Fibroblast of lung (primary cell): ENCODE measurements at regions not wholly inside any gene's neighbourhood (a gene's known extent, or its start where the extent isn't known, plus 50 kb on each side); places are given as distances from the start of the nearest gene placed in this dataset.

ENCODE experiments used
- DNase-seq, 2 donors: peaks; one replicate each; pipeline versions ENCODE4 v3.0.0 to v3.0.0-alpha.2; 2010; ENCODE audit warnings: low read depth in 2 of 2
- H2AFZ ChIP-seq: 2 replicates; pipeline ENCODE4 v1.5.1; 2012; ENCODE audit warnings: low read length, control low read depth, inconsistent platforms
- H3K27ac ChIP-seq: 2 replicates; pipeline ENCODE4 v1.5.1; 2011; ENCODE audit warnings: low read length, control low read depth; ENCODE audit not compliant: insufficient read depth
- H3K27me3 ChIP-seq: 2 replicates; pipeline ENCODE4 v1.5.1; 2011; ENCODE audit warnings: mild to moderate bottlenecking, low read length; ENCODE audit not compliant: control insufficient read depth, insufficient read depth
- H3K36me3 ChIP-seq: 2 replicates; pipeline ENCODE4 v1.5.1; 2011; ENCODE audit warnings: low read length; ENCODE audit not compliant: control insufficient read depth, insufficient read depth
- H3K4me1 ChIP-seq: 2 replicates; pipeline ENCODE4 v1.5.1; 2011; ENCODE audit warnings: low read length; ENCODE audit not compliant: control insufficient read depth, insufficient read depth; ENCODE audit errors: extremely low read depth
- H3K4me2 ChIP-seq: 2 replicates; pipeline ENCODE4 v1.5.1; 2011; ENCODE audit warnings: low read length, control low read depth; ENCODE audit not compliant: insufficient read depth; ENCODE audit errors: extremely low read depth
- H3K4me3 ChIP-seq, 4 experiments: fragments of 200-600 bp in 1 of 4; sonication (generic) in 1 of 4; replicated peaks in 1 of 4; 2 replicates each; pipeline ENCODE4 v1.5.1; 2011 to 2016; ENCODE audit warnings: low read length in 4 of 4, low read depth in 3 of 4, mild to moderate bottlenecking in 3 of 4, control low read depth in 2 of 4, inconsistent platforms in 1 of 4, mixed read lengths in 1 of 4; ENCODE audit not compliant: insufficient read depth in 1 of 4; ENCODE audit errors: control extremely low read depth in 1 of 4
- H3K79me2 ChIP-seq: 2 replicates; pipeline ENCODE4 v1.5.1; 2012; ENCODE audit warnings: mild to moderate bottlenecking, low read length, inconsistent platforms; ENCODE audit not compliant: control insufficient read depth, insufficient read depth
- H3K9ac ChIP-seq: 2 replicates; pipeline ENCODE4 v1.5.1; 2011; ENCODE audit warnings: mild to moderate bottlenecking, low read length, control low read depth; ENCODE audit not compliant: insufficient read depth
- H3K9me3 ChIP-seq: 2 replicates; pipeline ENCODE4 v1.5.1; 2012; ENCODE audit warnings: low read depth, low read length; ENCODE audit not compliant: control insufficient read depth, insufficient read depth
- H4K20me1 ChIP-seq: 2 replicates; pipeline ENCODE4 v1.5.1; 2011; ENCODE audit warnings: low read length; ENCODE audit not compliant: control insufficient read depth, insufficient read depth; ENCODE audit errors: extremely low read depth
- CTCF ChIP-seq, 2 donors: IDR thresholded peaks in 1 of 2; conservative IDR thresholded peaks in 1 of 2; 1 replicate in 1 of 2; 2 replicates in 1 of 2; pipeline ENCODE4 v1.5.1; 2011 to 2012; ENCODE audit warnings: low read length in 2 of 2, control low read depth in 1 of 2, inconsistent platforms in 1 of 2, low read depth in 1 of 2, mild to moderate bottlenecking in 1 of 2
- EZH2 ChIP-seq: IDR thresholded peaks from 2 replicates; pipeline ENCODE4 v1.5.1; 2012; ENCODE audit warnings: low read length, control low read depth, mild to moderate bottlenecking; ENCODE audit errors: missing control alignments

- no peak overlapping the region for H3K4me3 ChIP-seq
- H3K36me3 ChIP-seq = no peaks in the 10 kb centered on the region
- no peak overlapping the region for H3K9ac ChIP-seq
- no peak overlapping the region for H3K4me2 ChIP-seq
- H3K27me3 ChIP-seq = no peaks in the 10 kb centered on the region
- H2AFZ ChIP-seq = peak overlapping the region; percentile 8
- no peaks in the 10 kb centered on the region for H3K79me2 ChIP-seq
- H3K4me1 ChIP-seq = peaks cover 2% of the 10 kb centered on the region
- no peak for DNase-seq
- no peaks in the 10 kb centered on the region for H3K9me3 ChIP-seq
- no peak for TF ChIP-seq CTCF (conservative IDR thresholded peaks at IDR 0.05 in 1 of 2, IDR thresholded peaks at IDR 0.05 in 1 of 2; ENCODE audit: low read depth in 1 of 2, low read length in 2 of 2)
- H3K27ac ChIP-seq = no peak overlapping the region
- no peaks in the 10 kb centered on the region for H4K20me1 ChIP-seq
These were observed 142.0 kb downstream of the DUSP6 start for GRCh38 chr12:89210277-89210676.

GRCh38 chr12:89208661-89209096 is 143.6 kb downstream of the DUSP6 start:
- DNase-seq = peak in 1 of 2 donors; percentile 75
- no peak overlapping the region for H2AFZ ChIP-seq
- no peak overlapping the region for H3K27ac ChIP-seq
- peaks cover 2% of the 10 kb centered on the region for H3K4me1 ChIP-seq
- TF ChIP-seq EZH2 (no peak), CTCF (conservative IDR thresholded peaks at IDR 0.05 in 1 of 2, IDR thresholded peaks at IDR 0.05 in 1 of 2; ENCODE audit: low read depth in 1 of 2, low read length in 2 of 2) (no peak)
- no peaks in the 10 kb centered on the region for H3K9me3 ChIP-seq
- H3K4me3 ChIP-seq = no peak overlapping the region
- no peaks in the 10 kb centered on the region for H3K79me2 ChIP-seq
- no peaks in the 10 kb centered on the region for H3K27me3 ChIP-seq
- no peak overlapping the region for H3K9ac ChIP-seq
- H3K4me2 ChIP-seq = no peak overlapping the region
- no peaks in the 10 kb centered on the region for H4K20me1 ChIP-seq
- no peaks in the 10 kb centered on the region for H3K36me3 ChIP-seq

GRCh38 chr12:89206390-89206789 is 145.9 kb downstream of the DUSP6 start:
- H3K4me1 ChIP-seq = peaks cover under 1% of the 10 kb centered on the region
- H3K9me3 ChIP-seq = no peaks in the 10 kb centered on the region
- no peaks in the 10 kb centered on the region for H3K36me3 ChIP-seq
- no peak overlapping the region for H3K4me2 ChIP-seq
- DNase-seq = no peak
- no peak overlapping the region for H3K27ac ChIP-seq
- no peak overlapping the region for H2AFZ ChIP-seq
- no peaks in the 10 kb centered on the region for H4K20me1 ChIP-seq
- no peaks in the 10 kb centered on the region for H3K79me2 ChIP-seq
- no peak overlapping the region for H3K4me3 ChIP-seq
- TF ChIP-seq EZH2 (no peak), CTCF (conservative IDR thresholded peaks at IDR 0.05 in 1 of 2, IDR thresholded peaks at IDR 0.05 in 1 of 2; ENCODE audit: low read depth in 1 of 2, low read length in 2 of 2) (no peak)
- H3K9ac ChIP-seq = no peak overlapping the region
- H3K27me3 ChIP-seq = no peaks in the 10 kb centered on the region
